CD4-positive, alpha-beta memory T cell (primary cell): ENCODE measurements at regions not wholly inside any gene's neighbourhood (a gene's known extent, or its start where the extent isn't known, plus 50 kb on each side); places are given as distances from the start of the nearest gene placed in this dataset.

Experiments
- CTCF ChIA-PET: fragments of 350-600 bp; sonication (Branson Sonifier 250); formaldehyde crosslinking; loops from one replicate; lab custom pipeline; 2021; ENCODE audit warnings: inconsistent platforms; ENCODE audit not compliant: partially characterized antibody; lab: Charles Lee
- POLR2A ChIA-PET: fragments of 350-600 bp; sonication (Branson Sonifier 250); formaldehyde crosslinking; loops from one replicate; lab custom pipeline; 2021; ENCODE audit not compliant: partially characterized antibody; lab: Charles Lee
- DNase-seq, 5 donors: peaks; one replicate each; pipeline versions ENCODE4 v3.0.0 to v3.0.0-alpha.2; 2020 to 2022; ENCODE audit warnings: mixed read lengths in 1 of 5
- H3K27ac ChIP-seq: one replicate; pipeline ENCODE4 v1.7.0; 2013; ENCODE audit warnings: low read depth, low read length
- H3K27me3 ChIP-seq: 2 replicates; pipeline ENCODE4 v1.7.0; 2013; ENCODE audit warnings: mild to moderate bottlenecking, low read length, moderate library complexity; ENCODE audit not compliant: insufficient read depth
- H3K36me3 ChIP-seq: 2 replicates; pipeline ENCODE4 v1.7.0; 2013; ENCODE audit warnings: mild to moderate bottlenecking, low read length, moderate library complexity; ENCODE audit not compliant: insufficient read depth
- H3K4me1 ChIP-seq: 2 replicates; pipeline ENCODE4 v1.7.0; 2013; ENCODE audit warnings: mild to moderate bottlenecking, low read length, moderate library complexity; ENCODE audit not compliant: insufficient read depth
- H3K4me3 ChIP-seq, 2 donors: one replicate each; pipeline ENCODE4 v1.7.0; 2013; ENCODE audit warnings: low read length in 2 of 2, mild to moderate bottlenecking in 1 of 2
- H3K9me3 ChIP-seq, 2 donors: one replicate each; pipeline ENCODE4 v1.7.0; 2013; ENCODE audit warnings: low read length in 2 of 2, control low read depth in 1 of 2; ENCODE audit not compliant: control insufficient read depth in 1 of 2
- H3K27ac Mint-ChIP-seq, 7 donors: one replicate each; pipeline ENCODE4 v1.8.0; 2020 to 2021; ENCODE audit warnings: mixed read lengths in 7 of 7, mild to moderate bottlenecking in 6 of 7, inconsistent platforms in 3 of 7, moderate library complexity in 3 of 7
- H3K27me3 Mint-ChIP-seq, 2 donors: one replicate each; pipeline ENCODE4 v1.8.0; 2020 to 2021; ENCODE audit warnings: mixed read lengths in 2 of 2
- H3K36me3 Mint-ChIP-seq, 2 donors: one replicate each; pipeline ENCODE4 v1.8.0; 2020 to 2021; ENCODE audit warnings: mixed read lengths in 2 of 2, inconsistent platforms in 1 of 2, mild to moderate bottlenecking in 1 of 2
- H3K4me1 Mint-ChIP-seq, 4 donors: one replicate each; pipeline ENCODE4 v1.8.0; 2020 to 2021; ENCODE audit warnings: mixed read lengths in 4 of 4, mild to moderate bottlenecking in 1 of 4
- H3K4me3 Mint-ChIP-seq, 8 donors: one replicate each; pipeline ENCODE4 v1.8.0; 2020 to 2021; ENCODE audit warnings: mixed read lengths in 8 of 8, mild to moderate bottlenecking in 7 of 8, moderate library complexity in 6 of 8, inconsistent platforms in 3 of 8
- H3K9me3 Mint-ChIP-seq, 8 donors: one replicate each; pipeline ENCODE4 v1.8.0; 2020 to 2021; ENCODE audit warnings: mixed read lengths in 8 of 8, mild to moderate bottlenecking in 5 of 8, inconsistent platforms in 3 of 8, moderate library complexity in 1 of 8
- intact Hi-C: fragments of 100-400 bp; cut with micrococcal nuclease; formaldehyde crosslinking; loops from one replicate; pipeline ENCODE4 v1.15.1; 2023

- H3K36me3 Mint-ChIP-seq = no peaks in the 10 kb centered on the region
- ChIA-PET POLR2A (no interaction called here), CTCF (no interaction called here)
These were observed 183.7 kb upstream of the TMEM132C start for GRCh38 chr12:128083132-128083729.

GRCh38 chr12:128088926-128089325, 178.0 kb upstream of the TMEM132C start:
- no peak overlapping the region for H3K4me3 ChIP-seq
- Mint-ChIP-seq H3K4me1 (no peaks in the 10 kb centered on the region), H3K27ac (no peak overlapping the region), H3K9me3 (peaks cover 0 to 8% (median 2%) of the 10 kb centered on the region in 8 donors), H3K36me3 (no peaks in the 10 kb centered on the region), H3K27me3 (no peaks in the 10 kb centered on the region), H3K4me3 (no peak overlapping the region)
- H3K27ac ChIP-seq = no peak overlapping the region
- H3K9me3 ChIP-seq = no peaks in the 10 kb centered on the region
- no peaks in the 10 kb centered on the region for H3K27me3 ChIP-seq
- no peaks in the 10 kb centered on the region for H3K4me1 ChIP-seq
- CTCF ChIA-PET = no interaction called here
- no peak for DNase-seq
- no peaks in the 10 kb centered on the region for H3K36me3 ChIP-seq
- intact Hi-C loops = no loop called here
- POLR2A ChIA-PET = no interaction called here

More at GRCh38 chr12:128083132-128083729, 183.7 kb upstream of the TMEM132C start:
- intact Hi-C loops = no loop called here
- Histone ChIP-seq H3K4me1 (no peaks in the 10 kb centered on the region), H3K4me3 (no peak overlapping the region), H3K36me3 (no peaks in the 10 kb centered on the region), H3K9me3 (no peaks in the 10 kb centered on the region), H3K27me3 (no peaks in the 10 kb centered on the region), H3K27ac (no peak overlapping the region)
- Mint-ChIP-seq H3K27ac (no peak overlapping the region), H3K4me3 (no peak overlapping the region), H3K27me3 (peaks cover 0 to 1% of the 10 kb centered on the region in 2 donors), H3K9me3 (peaks cover 0 to 5% (median under 1%) of the 10 kb centered on the region in 8 donors), H3K4me1 (no peaks in the 10 kb centered on the region)
- DNase-seq = no peak

GRCh38 chr12:128089961-128090360, 177.0 kb upstream of the TMEM132C start:
- POLR2A ChIA-PET = no interaction called here
- intact Hi-C loops = no loop called here
- H3K4me3 Mint-ChIP-seq = no peak overlapping the region
- no peak for DNase-seq
- H3K27me3 Mint-ChIP-seq = no peaks in the 10 kb centered on the region
- H3K9me3 Mint-ChIP-seq = peaks cover 0 to 8% (median 2%) of the 10 kb centered on the region in 8 donors
- Histone ChIP-seq H3K36me3 (no peaks in the 10 kb centered on the region), H3K27ac (no peak overlapping the region), H3K4me3 (no peak overlapping the region), H3K4me1 (no peaks in the 10 kb centered on the region), H3K27me3 (no peaks in the 10 kb centered on the region), H3K9me3 (no peaks in the 10 kb centered on the region)
- CTCF ChIA-PET = no interaction called here
- H3K36me3 Mint-ChIP-seq = no peaks in the 10 kb centered on the region
- H3K27ac Mint-ChIP-seq = no peak overlapping the region
- no peaks in the 10 kb centered on the region for H3K4me1 Mint-ChIP-seq

- Mint-ChIP-seq H3K27ac (no peak overlapping the region), H3K4me3 (no peak overlapping the region), H3K27me3 (no peaks in the 10 kb centered on the region), H3K4me1 (no peaks in the 10 kb centered on the region), H3K36me3 (no peaks in the 10 kb centered on the region), H3K9me3 (peaks cover 0 to 8% (median 2%) of the 10 kb centered on the region in 8 donors)
- Histone ChIP-seq H3K36me3 (no peaks in the 10 kb centered on the region), H3K4me3 (no peak overlapping the region), H3K27ac (no peak overlapping the region), H3K27me3 (no peaks in the 10 kb centered on the region), H3K4me1 (no peaks in the 10 kb centered on the region), H3K9me3 (no peaks in the 10 kb centered on the region)
- ChIA-PET POLR2A (no interaction called here), CTCF (no interaction called here)
- no peak for DNase-seq
- intact Hi-C loops = no loop called here
These were observed 175.8 kb upstream of the TMEM132C start for GRCh38 chr12:128091101-128091720.

GRCh38 chr12:128091951-128092382, 175.0 kb upstream of the TMEM132C start:
- DNase-seq = no peak
- Histone ChIP-seq H3K9me3 (no peaks in the 10 kb centered on the region), H3K4me1 (no peaks in the 10 kb centered on the region), H3K36me3 (no peaks in the 10 kb centered on the region), H3K27me3 (no peaks in the 10 kb centered on the region), H3K4me3 (no peak overlapping the region), H3K27ac (no peak overlapping the region)
- Mint-ChIP-seq H3K27me3 (no peaks in the 10 kb centered on the region), H3K27ac (no peak overlapping the region), H3K36me3 (no peaks in the 10 kb centered on the region), H3K9me3 (peaks cover 0 to 8% (median 2%) of the 10 kb centered on the region in 8 donors), H3K4me3 (no peak overlapping the region), H3K4me1 (no peaks in the 10 kb centered on the region)
- ChIA-PET CTCF (no interaction called here), POLR2A (no interaction called here)
- intact Hi-C loops = no loop called here

GRCh38 chr12:128098730-128099129, 168.2 kb upstream of the TMEM132C start:
- Mint-ChIP-seq H3K4me1 (no peaks in the 10 kb centered on the region), H3K36me3 (no peaks in the 10 kb centered on the region), H3K9me3 (peaks cover 0 to 8% (median 4%) of the 10 kb centered on the region in 8 donors), H3K27ac (no peak overlapping the region), H3K27me3 (no peaks in the 10 kb centered on the region), H3K4me3 (no peak overlapping the region)
- intact Hi-C loops = no loop called here
- no peaks in the 10 kb centered on the region for H3K27me3 ChIP-seq
- ChIA-PET CTCF (no interaction called here), POLR2A (no interaction called here)
- no peak overlapping the region for H3K4me3 ChIP-seq
- H3K9me3 ChIP-seq = no peaks in the 10 kb centered on the region
- DNase-seq = no peak
- H3K27ac ChIP-seq = no peak overlapping the region
- no peaks in the 10 kb centered on the region for H3K4me1 ChIP-seq
- no peaks in the 10 kb centered on the region for H3K36me3 ChIP-seq

GRCh38 chr12:128103152-128103551, 163.8 kb upstream of the TMEM132C start:
- no peaks in the 10 kb centered on the region for H3K27me3 ChIP-seq
- no peaks in the 10 kb centered on the region for H3K9me3 ChIP-seq
- no peak overlapping the region for H3K4me3 ChIP-seq
- H3K27me3 Mint-ChIP-seq = no peaks in the 10 kb centered on the region
- POLR2A ChIA-PET = no interaction called here
- H3K27ac Mint-ChIP-seq = no peak overlapping the region
- H3K9me3 Mint-ChIP-seq = peaks cover 0 to 8% (median 4%) of the 10 kb centered on the region in 8 donors
- no peaks in the 10 kb centered on the region for H3K4me1 ChIP-seq
- no peak overlapping the region for H3K27ac ChIP-seq
- no peaks in the 10 kb centered on the region for H3K36me3 ChIP-seq
- DNase-seq = no peak
- no peak overlapping the region for H3K4me3 Mint-ChIP-seq
- intact Hi-C loops = no loop called here
- H3K36me3 Mint-ChIP-seq = no peaks in the 10 kb centered on the region
- CTCF ChIA-PET = no interaction called here
- no peaks in the 10 kb centered on the region for H3K4me1 Mint-ChIP-seq
